ENCODE measurements at regions not wholly inside any gene's neighbourhood (a gene's known extent, or its start where the extent isn't known, plus 50 kb on each side); places are given as distances from the start of the nearest gene placed in this dataset.
"Not testable (repeated sequence)": the region's sequence is repeated elsewhere in the genome, so short reads cannot be mapped to it uniquely, and the experiment has no call there.

GRCh38 chr12:68984796-68985573, 52.0 kb upstream of the CPM start:
- peak; percentile 49 for DNase-seq

GRCh38 chr12:68997526-68997925, 64.6 kb upstream of the CPM start:
- DNase-seq: not testable (repeated sequence)

- DNase-seq: peak; percentile 93
These were observed 65.1 kb upstream of the CPM start for GRCh38 chr12:68998041-68998440.

GRCh38 chr12:69000074-69000473, 67.1 kb upstream of the CPM start:
- peak; percentile 9 for DNase-seq

GRCh38 chr12:69000540-69001243, 67.7 kb upstream of the CPM start:
- DNase-seq: no peak

GRCh38 chr12:69001251-69001650, 68.3 kb upstream of the CPM start:
- no peak for DNase-seq

GRCh38 chr12:69002969-69003368, 70.0 kb upstream of the CPM start:
- no peak for DNase-seq

GRCh38 chr12:69003991-69004390, 71.0 kb upstream of the CPM start:
- DNase-seq: peak; percentile 41

- DNase-seq: peak; percentile 89
These were observed 74.3 kb upstream of the CPM start for GRCh38 chr12:69007101-69007854.

- no peak for DNase-seq
These were observed 74.9 kb upstream of the CPM start for GRCh38 chr12:69007855-69008351.

- peak; percentile 83 for DNase-seq
These were observed 75.5 kb upstream of the CPM start for GRCh38 chr12:69008520-69008919.

GRCh38 chr12:69014047-69014446, 81.1 kb upstream of the CPM start:
- no peak for DNase-seq

GRCh38 chr12:69015017-69015416, 82.0 kb upstream of the CPM start:
- no peak for DNase-seq

- DNase-seq: no peak
These were observed 82.9 kb upstream of the CPM start for GRCh38 chr12:69015831-69016230.

GRCh38 chr12:69019082-69019481, 86.1 kb upstream of the CPM start:
- DNase-seq: no peak

GRCh38 chr12:69019910-69020309, 86.9 kb upstream of the CPM start:
- no peak for DNase-seq

- no peak for DNase-seq
These were observed 89.7 kb upstream of the CPM start for GRCh38 chr12:69022674-69023073.

- DNase-seq: no peak
These were observed 90.9 kb upstream of the CPM start for GRCh38 chr12:69023840-69024239.

- DNase-seq: no peak
These were observed 91.4 kb upstream of the CPM start for GRCh38 chr12:69024413-69024812.

GRCh38 chr12:69024907-69025306, 91.9 kb upstream of the CPM start:
- no peak for DNase-seq

GRCh38 chr12:69026336-69026735, 93.4 kb upstream of the CPM start:
- peak; percentile 63 for DNase-seq

GRCh38 chr12:69027411-69027881, 94.5 kb upstream of the CPM start:
- DNase-seq: peak; percentile 31

Data from MV-4-11 (cell line).